Right lung (tissue), 2 donors: ENCODE measurements at regions not wholly inside any gene's neighbourhood (a gene's known extent, or its start where the extent isn't known, plus 50 kb on each side); places are given as distances from the start of the nearest gene placed in this dataset.

Source experiments
- DNase-seq, 2 donors: peaks; one replicate each; pipeline ENCODE4 v3.0.0-alpha.2; 2013

- no peak for DNase-seq
These were observed 132.5 kb downstream of the OLFM1 start for GRCh38 chr9:135219676-135220600.

- DNase-seq = no peak
These were observed 133.4 kb downstream of the OLFM1 start for GRCh38 chr9:135220601-135221575.

GRCh38 chr9:135221576-135221950 lies 134.1 kb downstream of the OLFM1 start:
- DNase-seq = no peak

- no peak for DNase-seq
These were observed 134.6 kb downstream of the OLFM1 start for GRCh38 chr9:135221951-135222631.

GRCh38 chr9:135222881-135223760 lies 135.7 kb downstream of the OLFM1 start:
- DNase-seq = no peak

GRCh38 chr9:135223831-135224230 lies 136.4 kb downstream of the OLFM1 start:
- DNase-seq = no peak

- no peak for DNase-seq
These were observed 136.9 kb downstream of the OLFM1 start for GRCh38 chr9:135224286-135224877.

GRCh38 chr9:135224921-135225541 lies 137.6 kb downstream of the OLFM1 start:
- DNase-seq = no peak

GRCh38 chr9:135225619-135226228 lies 138.3 kb downstream of the OLFM1 start:
- DNase-seq = no peak

GRCh38 chr9:135226369-135227050 lies 139.0 kb downstream of the OLFM1 start:
- no peak for DNase-seq

GRCh38 chr9:135227641-135228251 lies 140.3 kb downstream of the OLFM1 start:
- no peak for DNase-seq

- DNase-seq = no peak
These were observed 141.0 kb downstream of the OLFM1 start for GRCh38 chr9:135228345-135228982.

GRCh38 chr9:135228983-135229625 lies 141.6 kb downstream of the OLFM1 start:
- no peak for DNase-seq

GRCh38 chr9:135229701-135230385 lies 142.4 kb downstream of the OLFM1 start:
- no peak for DNase-seq

GRCh38 chr9:135230386-135230765 lies 142.9 kb downstream of the OLFM1 start:
- DNase-seq = no peak

GRCh38 chr9:135230817-135231520 lies 143.5 kb downstream of the OLFM1 start:
- no peak for DNase-seq
